K562 (cell line): ENCODE measurements at regions not wholly inside any gene's neighbourhood (a gene's known extent, or its start where the extent isn't known, plus 50 kb on each side); places are given as distances from the start of the nearest gene placed in this dataset.

Source experiments
- ATAC-seq: fragments of 200-7000 bp; cut with Tn5 transposase; 3 replicates; pipeline ENCODE4 v1.9.1; 2020; ENCODE audit warnings: moderate library complexity
- BruUV-seq: library from RNA; stranded (reverse); fragments of 400-500 nt; replicated peaks from 2 replicates; lab custom pipeline; 2021; lab: Mats Ljungman, UMichigan
- CTCF ChIA-PET: fragments of 300-600 bp; formaldehyde crosslinking; extraction: SDS; loops from one replicate; lab custom pipeline; 2021; ENCODE audit warnings: low intra/inter-chr PET ratio; lab: Yijun Ruan, JAX
- POLR2A ChIA-PET: fragments of 300-600, 350-650 bp; sonication (Branson Sonifier 250); formaldehyde crosslinking; extraction: SDS; loops from one replicate; lab custom pipeline; 2021; ENCODE audit warnings: antibody characterized with exemption, inconsistent platforms; lab: Yijun Ruan, JAX
- DNase-seq, 4 experiments: peaks; one replicate each; pipeline versions ENCODE4 v3.0.0 to v3.0.0-alpha.2; 2011 to 2018; ENCODE audit warnings: low spot score in 3 of 4, mixed read lengths in 3 of 4; ENCODE audit errors: extremely low read depth in 1 of 4
- FAIRE-seq: peaks from 2 replicates; lab custom pipeline; 2011; peaks lifted over from hg19 to GRCh38; lab: Jason Lieb, UNC
- H2AFZ ChIP-seq: 2 replicates; pipeline ENCODE4 v1.6.0; 2011; ENCODE audit warnings: low read depth, low read length, control low read depth, inconsistent platforms
- H3K27ac ChIP-seq: fragments of 200-600 bp; 3 replicates; pipeline ENCODE4 v1.8.0; 2011; ENCODE audit warnings: low read depth, mild to moderate bottlenecking, control low read depth, inconsistent platforms, low read length, moderate library complexity, mixed read lengths; ENCODE audit errors: extremely low read depth
- H3K27me3 ChIP-seq, 2 experiments: fragments of 300-600 bp in 1 of 2; 2 replicates in 1 of 2; 3 replicates in 1 of 2; pipeline versions ENCODE4 v1.6.0 to v1.8.0; 2011; ENCODE audit warnings: inconsistent platforms in 2 of 2, low read length in 2 of 2, mild to moderate bottlenecking in 1 of 2, mixed read lengths in 1 of 2, moderate library complexity in 1 of 2; ENCODE audit not compliant: control insufficient read depth in 2 of 2, insufficient read depth in 2 of 2
- H3K36me3 ChIP-seq: fragments of 300-600 bp; 3 replicates; pipeline ENCODE4 v1.8.0; 2011; ENCODE audit warnings: mild to moderate bottlenecking, low read length, inconsistent platforms; ENCODE audit not compliant: control insufficient read depth, insufficient read depth
- H3K4me1 ChIP-seq, 2 experiments: fragments of 200-600 bp in 1 of 2; replicated peaks in 1 of 2; 2 replicates in 1 of 2; 3 replicates in 1 of 2; pipeline versions ENCODE4 v1.5.1 to v1.8.0; 2011; ENCODE audit warnings: inconsistent platforms in 2 of 2, low read length in 2 of 2, mild to moderate bottlenecking in 1 of 2, mixed read lengths in 1 of 2, moderate library complexity in 1 of 2; ENCODE audit not compliant: control insufficient read depth in 2 of 2, insufficient read depth in 2 of 2
- H3K4me2 ChIP-seq: 2 replicates; pipeline ENCODE4 v1.6.1; 2011; ENCODE audit warnings: low read length, control low read depth, inconsistent platforms, mixed read lengths; ENCODE audit not compliant: insufficient read depth
- H3K4me3 ChIP-seq: fragments of 200-600 bp; sonication (generic), shearing (Covaris generic); 2 replicates; pipeline ENCODE4 v1.5.1; 2016; ENCODE audit warnings: control low read depth, inconsistent platforms
- H3K79me2 ChIP-seq: fragments of 200-600 bp; 3 replicates; pipeline ENCODE4 v1.8.0; 2011; ENCODE audit warnings: low read length, inconsistent platforms; ENCODE audit not compliant: control insufficient read depth, insufficient read depth
- H3K9ac ChIP-seq, 2 experiments: 2 replicates each; pipeline versions ENCODE4 v1.6.0 to v1.6.1; 2011; ENCODE audit warnings: low read depth in 2 of 2, low read length in 2 of 2, control low read depth in 1 of 2, inconsistent platforms in 1 of 2, mild to moderate bottlenecking in 1 of 2, mixed read lengths in 1 of 2; ENCODE audit not compliant: insufficient read depth in 1 of 2
- H3K9me1 ChIP-seq: one replicate; pipeline ENCODE4 v1.6.0; 2011; ENCODE audit warnings: inconsistent platforms, mild to moderate bottlenecking, low read length, moderate library complexity; ENCODE audit not compliant: control insufficient read depth, insufficient read depth
- H3K9me3 ChIP-seq: replicated peaks from 2 replicates; pipeline ENCODE4 v1.5.1; 2011; ENCODE audit warnings: low read depth, low read length, inconsistent platforms; ENCODE audit not compliant: control insufficient read depth, insufficient read depth
- H4K20me1 ChIP-seq: replicated peaks from 2 replicates; pipeline ENCODE4 v1.6.1; 2011; ENCODE audit warnings: low read length, inconsistent platforms, mixed read lengths; ENCODE audit not compliant: control insufficient read depth, insufficient read depth
- BDP1 ChIP-seq: IDR thresholded peaks from 3 replicates; pipeline ENCODE4 v1.6.1; 2011; ENCODE audit not compliant: insufficient read length, insufficient read depth
- FOXA1 ChIP-seq: fragments of 450-650 bp; IDR thresholded peaks from 2 replicates; pipeline ENCODE4 v1.6.1; 2016; ENCODE audit warnings: mild to moderate bottlenecking, borderline replicate concordance
- RNF2 ChIP-seq: sonication (generic); IDR thresholded peaks from 2 replicates; pipeline ENCODE4 v1.6.1; 2016
- RNF219 ChIP-seq: fragments of 250-450 bp; sonication (Bioruptor Pico); IDR thresholded peaks from 2 replicates; pipeline ENCODE4 v1.5.0; 2022; ENCODE audit warnings: mild to moderate bottlenecking
- TCF7L2 ChIP-seq: fragments of 150-350 bp; IDR thresholded peaks from 2 replicates; pipeline ENCODE4 v1.6.1; 2016; ENCODE audit warnings: low read depth, mild to moderate bottlenecking, low read length, moderate library complexity
- ZFPM2 ChIP-seq: fragments of 250-450 bp; sonication (Bioruptor Pico); IDR thresholded peaks from 2 replicates; pipeline ENCODE4 v1.5.1; 2022; ENCODE audit warnings: mild to moderate bottlenecking
- ZNF316 ChIP-seq: fragments of 450-650 bp; IDR thresholded peaks from 2 replicates; pipeline ENCODE4 v1.6.1; 2016
- ZNF347 ChIP-seq: fragments of 450-650 bp; formaldehyde crosslinking; IDR thresholded peaks from 2 replicates; pipeline ENCODE4 v1.4.0; 2020; ENCODE audit warnings: low read depth, mild to moderate bottlenecking, moderate library complexity
- ZNF436 ChIP-seq: fragments of 250-450, 450-650 bp; sonication (Bioruptor Pico); formaldehyde crosslinking; IDR thresholded peaks from 2 replicates; pipeline ENCODE4 v1.7.0; 2020; ENCODE audit warnings: mild to moderate bottlenecking
- ZNF57 ChIP-seq: fragments of 450-650 bp; formaldehyde crosslinking; IDR thresholded peaks from 2 replicates; pipeline ENCODE4 v1.4.0; 2020; ENCODE audit warnings: mild to moderate bottlenecking, moderate library complexity
- ZNF696 ChIP-seq: fragments of 250-450 bp; sonication (Bioruptor Pico); conservative IDR thresholded peaks from 2 replicates; pipeline ENCODE4 v1.4.0; 2020; ENCODE audit warnings: mild to moderate bottlenecking, moderate library complexity
- WGBS: fragments of 100-300 bp; shearing (Covaris generic); methylation state at CpG from one replicate; pipeline ENCODE4 v1.1.6; 2016; ENCODE audit warnings: low coverage, mixed read lengths; ENCODE audit not compliant: insufficient coverage; ENCODE audit errors: missing lambda C conversion rate; 5-methylcytosine and 5-hydroxymethylcytosine counted together
- in situ Hi-C: fragments of 300-500 bp; cut with MboI; formaldehyde crosslinking; loops from 4 replicates; pipeline ENCODE4 v1.15.0; 2018; ENCODE audit warnings: inconsistent platforms, mixed read lengths
- intact Hi-C: fragments of 100-400 bp; cut with micrococcal nuclease; formaldehyde crosslinking; loops from 2 replicates; pipeline ENCODE4 v1.14.2; 2022
- TF ChIP-seq, protein P1 (sequence below), 3 experiments: IDR thresholded peaks in 2 of 3; conservative IDR thresholded peaks in 1 of 3; 2 replicates each; pipeline ENCODE4 v1.5.1; 2011 to 2012; ENCODE audit warnings: low read length in 3 of 3, mild to moderate bottlenecking in 3 of 3, control low read depth in 2 of 3, improper control_type of control experiment in 1 of 3, inconsistent platforms in 1 of 3, low read depth in 1 of 3, mixed read lengths in 1 of 3, moderate library complexity in 1 of 3; ENCODE audit not compliant: insufficient read depth in 2 of 3
- TF ChIP-seq, protein P2 (sequence below): fragments of 250-450 bp; sonication (Bioruptor Pico); IDR thresholded peaks from 2 replicates; pipeline ENCODE4 v1.9.0; 2021; ENCODE audit warnings: mild to moderate bottlenecking, inconsistent platforms
- TF ChIP-seq, protein P3 (sequence below): fragments of 250-450 bp; sonication (Bioruptor Pico); IDR thresholded peaks from 2 replicates; pipeline ENCODE4 v1.5.0; 2020; ENCODE audit warnings: mild to moderate bottlenecking, borderline replicate concordance

DNA sequence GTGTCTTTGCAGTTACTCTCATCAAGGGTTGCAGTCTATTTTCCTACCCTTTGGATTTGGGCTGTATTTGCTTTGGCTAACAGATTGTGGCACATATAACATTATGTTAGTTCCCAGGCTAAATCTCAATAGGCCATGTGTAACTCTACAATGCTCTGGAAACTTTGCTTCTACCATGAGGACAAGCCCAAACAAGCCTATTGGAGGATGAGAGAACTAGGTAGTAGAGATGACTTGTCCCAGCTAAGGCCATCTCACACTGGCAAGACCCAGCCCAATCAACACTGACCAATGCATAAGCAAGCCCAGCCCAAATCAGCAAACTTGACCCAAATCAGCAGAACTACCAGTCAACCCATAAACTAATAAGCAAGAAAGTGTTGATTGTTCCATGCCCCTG, 311.8 kb downstream of the NDFIP2 start (continued):
- TF ChIP-seq ZNF436 (CRISPR knock-in tag) (no peak), FOXA1 (no peak), ZNF57 (no peak), ZFPM2 (CRISPR knock-in tag) (no peak), ZNF696 (CRISPR knock-in tag) (no peak)
- TF ChIP-seq, protein P1, sequence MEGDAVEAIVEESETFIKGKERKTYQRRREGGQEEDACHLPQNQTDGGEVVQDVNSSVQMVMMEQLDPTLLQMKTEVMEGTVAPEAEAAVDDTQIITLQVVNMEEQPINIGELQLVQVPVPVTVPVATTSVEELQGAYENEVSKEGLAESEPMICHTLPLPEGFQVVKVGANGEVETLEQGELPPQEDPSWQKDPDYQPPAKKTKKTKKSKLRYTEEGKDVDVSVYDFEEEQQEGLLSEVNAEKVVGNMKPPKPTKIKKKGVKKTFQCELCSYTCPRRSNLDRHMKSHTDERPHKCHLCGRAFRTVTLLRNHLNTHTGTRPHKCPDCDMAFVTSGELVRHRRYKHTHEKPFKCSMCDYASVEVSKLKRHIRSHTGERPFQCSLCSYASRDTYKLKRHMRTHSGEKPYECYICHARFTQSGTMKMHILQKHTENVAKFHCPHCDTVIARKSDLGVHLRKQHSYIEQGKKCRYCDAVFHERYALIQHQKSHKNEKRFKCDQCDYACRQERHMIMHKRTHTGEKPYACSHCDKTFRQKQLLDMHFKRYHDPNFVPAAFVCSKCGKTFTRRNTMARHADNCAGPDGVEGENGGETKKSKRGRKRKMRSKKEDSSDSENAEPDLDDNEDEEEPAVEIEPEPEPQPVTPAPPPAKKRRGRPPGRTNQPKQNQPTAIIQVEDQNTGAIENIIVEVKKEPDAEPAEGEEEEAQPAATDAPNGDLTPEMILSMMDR (IDR thresholded peaks at IDR 0.05 in 2 of 3, conservative IDR thresholded peaks at IDR 0.05 in 1 of 3; ENCODE audit: insufficient read depth in 2 of 3, low read depth in 1 of 3, low read length in 3 of 3): no peak

GRCh38 chr13:79791471-79792042, 310.6 kb downstream of the NDFIP2 start:
- H3K9ac ChIP-seq: no peak overlapping the region
- no peak for FAIRE-seq
- WGBS: 0% methylated on average over 1 of the region's 2 CpGs
- ATAC-seq: no peak
- no peak overlapping the region for H2AFZ ChIP-seq
- no peaks in the 10 kb centered on the region for H3K79me2 ChIP-seq
- H3K9me1 ChIP-seq: no peaks in the 10 kb centered on the region
- no peaks in the 10 kb centered on the region for H3K27me3 ChIP-seq
- H3K4me1 ChIP-seq: no peaks in the 10 kb centered on the region
- CTCF ChIA-PET: no interaction called here
- no peaks in the 10 kb centered on the region for H3K9me3 ChIP-seq
- no peaks in the 10 kb centered on the region for H4K20me1 ChIP-seq
- DNase-seq: no peak
- POLR2A ChIA-PET: no interaction called here
- H3K4me3 ChIP-seq: no peak overlapping the region
- intact Hi-C loops (no loop called here), in situ Hi-C loops (no loop called here)
- no peaks in the 10 kb centered on the region for H3K36me3 ChIP-seq
- H3K4me2 ChIP-seq: no peak overlapping the region
- no TSS peak for BruUV-seq
- H3K27ac ChIP-seq: no peak overlapping the region
- TF ChIP-seq, protein P2, sequence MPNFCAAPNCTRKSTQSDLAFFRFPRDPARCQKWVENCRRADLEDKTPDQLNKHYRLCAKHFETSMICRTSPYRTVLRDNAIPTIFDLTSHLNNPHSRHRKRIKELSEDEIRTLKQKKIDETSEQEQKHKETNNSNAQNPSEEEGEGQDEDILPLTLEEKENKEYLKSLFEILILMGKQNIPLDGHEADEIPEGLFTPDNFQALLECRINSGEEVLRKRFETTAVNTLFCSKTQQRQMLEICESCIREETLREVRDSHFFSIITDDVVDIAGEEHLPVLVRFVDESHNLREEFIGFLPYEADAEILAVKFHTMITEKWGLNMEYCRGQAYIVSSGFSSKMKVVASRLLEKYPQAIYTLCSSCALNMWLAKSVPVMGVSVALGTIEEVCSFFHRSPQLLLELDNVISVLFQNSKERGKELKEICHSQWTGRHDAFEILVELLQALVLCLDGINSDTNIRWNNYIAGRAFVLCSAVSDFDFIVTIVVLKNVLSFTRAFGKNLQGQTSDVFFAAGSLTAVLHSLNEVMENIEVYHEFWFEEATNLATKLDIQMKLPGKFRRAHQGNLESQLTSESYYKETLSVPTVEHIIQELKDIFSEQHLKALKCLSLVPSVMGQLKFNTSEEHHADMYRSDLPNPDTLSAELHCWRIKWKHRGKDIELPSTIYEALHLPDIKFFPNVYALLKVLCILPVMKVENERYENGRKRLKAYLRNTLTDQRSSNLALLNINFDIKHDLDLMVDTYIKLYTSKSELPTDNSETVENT: no peak
- TF ChIP-seq RNF2 (no peak), ZNF347 (CRISPR knock-in tag) (no peak), RNF219 (CRISPR knock-in tag) (no peak), BDP1 (no peak), ZNF316 (no peak), TCF7L2 (no peak)
- TF ChIP-seq, protein P3, sequence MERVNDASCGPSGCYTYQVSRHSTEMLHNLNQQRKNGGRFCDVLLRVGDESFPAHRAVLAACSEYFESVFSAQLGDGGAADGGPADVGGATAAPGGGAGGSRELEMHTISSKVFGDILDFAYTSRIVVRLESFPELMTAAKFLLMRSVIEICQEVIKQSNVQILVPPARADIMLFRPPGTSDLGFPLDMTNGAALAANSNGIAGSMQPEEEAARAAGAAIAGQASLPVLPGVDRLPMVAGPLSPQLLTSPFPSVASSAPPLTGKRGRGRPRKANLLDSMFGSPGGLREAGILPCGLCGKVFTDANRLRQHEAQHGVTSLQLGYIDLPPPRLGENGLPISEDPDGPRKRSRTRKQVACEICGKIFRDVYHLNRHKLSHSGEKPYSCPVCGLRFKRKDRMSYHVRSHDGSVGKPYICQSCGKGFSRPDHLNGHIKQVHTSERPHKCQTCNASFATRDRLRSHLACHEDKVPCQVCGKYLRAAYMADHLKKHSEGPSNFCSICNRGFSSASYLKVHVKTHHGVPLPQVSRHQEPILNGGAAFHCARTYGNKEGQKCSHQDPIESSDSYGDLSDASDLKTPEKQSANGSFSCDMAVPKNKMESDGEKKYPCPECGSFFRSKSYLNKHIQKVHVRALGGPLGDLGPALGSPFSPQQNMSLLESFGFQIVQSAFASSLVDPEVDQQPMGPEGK (CRISPR knock-in tag): no peak
